ENCODE measurements at regions not wholly inside any gene's neighbourhood (a gene's known extent, or its start where the extent isn't known, plus 50 kb on each side); places are given as distances from the start of the nearest gene placed in this dataset.

DNA sequence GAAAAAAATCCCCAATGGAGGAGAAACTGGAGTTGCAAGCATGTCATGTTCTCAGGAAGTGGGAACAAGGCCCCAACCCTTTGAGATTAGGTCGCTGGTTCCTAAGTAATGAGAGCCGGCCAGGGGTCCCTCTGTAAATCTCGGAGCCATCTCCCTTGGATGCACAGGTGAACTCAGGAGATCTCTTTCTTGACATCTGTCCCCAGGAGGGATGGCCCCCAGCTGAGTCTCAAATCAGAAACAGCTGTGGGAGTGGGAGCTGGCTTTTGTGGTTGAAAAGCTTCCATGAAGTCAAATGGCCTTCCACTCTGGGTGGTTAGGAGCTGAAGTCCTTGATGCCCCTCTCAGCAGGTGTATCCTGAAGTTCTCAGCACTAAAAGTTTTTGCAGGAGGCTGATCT, 257.1 kb downstream of the BMP7 start:
- Histone ChIP-seq H3K27ac (ENCODE audit: low read depth, low read length) (no peak overlapping the region), H3K4me1 (ENCODE audit: control insufficient read depth, low read length) (peaks cover 7% of the 10 kb centered on the region)

DNA sequence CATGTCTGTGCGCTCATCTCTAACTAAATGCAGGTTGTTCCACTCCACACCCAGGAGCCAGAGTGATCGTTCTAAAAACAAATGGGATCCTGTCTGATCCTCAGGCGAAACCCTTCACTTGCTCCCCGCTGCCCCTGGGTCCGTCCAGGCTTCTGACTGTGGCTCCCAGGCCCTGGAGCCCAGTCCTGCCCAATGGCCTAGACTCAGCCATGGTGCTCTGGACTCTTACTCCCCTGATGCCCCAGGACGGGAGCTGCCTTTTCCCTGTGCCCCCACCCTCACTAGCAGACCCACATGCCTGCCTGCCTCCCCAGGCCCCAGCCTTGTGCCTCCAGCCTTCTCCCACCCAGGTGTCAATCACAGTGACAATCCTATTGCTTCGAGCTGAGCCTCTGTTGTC, 256.7 kb downstream of the BMP7 start:
- Histone ChIP-seq H3K4me2 (ENCODE audit: low read length) (no peak overlapping the region), H3K79me2 (ENCODE audit: control insufficient read depth, low read length) (no peaks in the 10 kb centered on the region), H3K4me1 (ENCODE audit: control insufficient read depth, low read length) (peaks cover 7% of the 10 kb centered on the region), H3K9me2 (replicated peaks; ENCODE audit: control insufficient read depth, low read length) (no peaks in the 10 kb centered on the region), H3K4me3 (ENCODE audit: low read length) (no peak overlapping the region), H3F3A (ENCODE audit: control insufficient read depth, insufficient read depth) (no peaks in the 10 kb centered on the region), H3K27me3 (ENCODE audit: control insufficient read depth, low read length) (peaks cover 47% of the 10 kb centered on the region), H3K36me3 (ENCODE audit: control insufficient read depth, low read length) (no peaks in the 10 kb centered on the region), H3K9me3 (ENCODE audit: control insufficient read depth, insufficient read depth, low read length) (no peaks in the 10 kb centered on the region), H4K20me1 (ENCODE audit: control insufficient read depth, insufficient read depth, low read depth, low read length) (no peaks in the 10 kb centered on the region), H3K27ac (ENCODE audit: low read depth, low read length) (no peak overlapping the region)
- no peak for TF ChIP-seq EZH2phosphoT487 (IDR thresholded peaks at IDR 0.05; ENCODE audit: borderline replicate concordance, low read length)

More for the DNA sequence above, 257.1 kb downstream of the BMP7 start:
- Histone ChIP-seq H3K79me2 (ENCODE audit: control insufficient read depth, low read length) (no peaks in the 10 kb centered on the region), H3K9me3 (ENCODE audit: control insufficient read depth, insufficient read depth, low read length) (no peaks in the 10 kb centered on the region), H3K4me2 (ENCODE audit: low read length) (no peak overlapping the region), H3K9me2 (replicated peaks; ENCODE audit: control insufficient read depth, low read length) (no peaks in the 10 kb centered on the region), H3K27me3 (ENCODE audit: control insufficient read depth, low read length) (peaks cover 48% of the 10 kb centered on the region), H3F3A (ENCODE audit: control insufficient read depth, insufficient read depth) (no peaks in the 10 kb centered on the region), H4K20me1 (ENCODE audit: control insufficient read depth, insufficient read depth, low read depth, low read length) (no peaks in the 10 kb centered on the region), H3K4me3 (ENCODE audit: low read length) (no peak overlapping the region), H3K36me3 (ENCODE audit: control insufficient read depth, low read length) (no peaks in the 10 kb centered on the region)
- no peak for TF ChIP-seq EZH2phosphoT487 (IDR thresholded peaks at IDR 0.05; ENCODE audit: borderline replicate concordance, low read length)
- TF ChIP-seq, protein P1, sequence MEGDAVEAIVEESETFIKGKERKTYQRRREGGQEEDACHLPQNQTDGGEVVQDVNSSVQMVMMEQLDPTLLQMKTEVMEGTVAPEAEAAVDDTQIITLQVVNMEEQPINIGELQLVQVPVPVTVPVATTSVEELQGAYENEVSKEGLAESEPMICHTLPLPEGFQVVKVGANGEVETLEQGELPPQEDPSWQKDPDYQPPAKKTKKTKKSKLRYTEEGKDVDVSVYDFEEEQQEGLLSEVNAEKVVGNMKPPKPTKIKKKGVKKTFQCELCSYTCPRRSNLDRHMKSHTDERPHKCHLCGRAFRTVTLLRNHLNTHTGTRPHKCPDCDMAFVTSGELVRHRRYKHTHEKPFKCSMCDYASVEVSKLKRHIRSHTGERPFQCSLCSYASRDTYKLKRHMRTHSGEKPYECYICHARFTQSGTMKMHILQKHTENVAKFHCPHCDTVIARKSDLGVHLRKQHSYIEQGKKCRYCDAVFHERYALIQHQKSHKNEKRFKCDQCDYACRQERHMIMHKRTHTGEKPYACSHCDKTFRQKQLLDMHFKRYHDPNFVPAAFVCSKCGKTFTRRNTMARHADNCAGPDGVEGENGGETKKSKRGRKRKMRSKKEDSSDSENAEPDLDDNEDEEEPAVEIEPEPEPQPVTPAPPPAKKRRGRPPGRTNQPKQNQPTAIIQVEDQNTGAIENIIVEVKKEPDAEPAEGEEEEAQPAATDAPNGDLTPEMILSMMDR (IDR thresholded peaks at IDR 0.05; ENCODE audit: low read depth, low read length, poor library complexity, severe bottlenecking) = no peak

DNA sequence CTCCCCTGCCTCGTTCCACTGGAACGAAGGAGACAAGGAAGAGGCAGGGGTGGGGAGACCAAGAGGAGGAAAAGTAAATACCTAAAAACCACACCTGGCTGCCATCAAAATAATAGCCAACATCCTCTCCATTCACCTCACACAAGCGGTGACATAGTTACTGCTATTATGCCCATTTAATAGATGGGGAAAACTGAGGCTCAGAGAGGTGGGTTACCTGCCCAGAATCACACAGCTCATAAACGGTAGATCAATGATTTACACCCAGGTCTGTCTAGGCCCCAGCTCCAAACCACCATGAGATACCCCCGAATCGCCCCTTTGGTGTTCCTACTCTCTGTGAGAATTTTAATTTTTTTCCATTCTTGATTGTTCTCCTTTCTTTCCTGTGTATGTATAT, 253.8 kb downstream of the BMP7 start:
- Histone ChIP-seq H3K9me2 (replicated peaks; ENCODE audit: control insufficient read depth, low read length) (no peaks in the 10 kb centered on the region), H3K4me1 (ENCODE audit: control insufficient read depth, low read length) (no peaks in the 10 kb centered on the region), H3K4me2 (ENCODE audit: low read length) (no peak overlapping the region), H4K20me1 (ENCODE audit: control insufficient read depth, insufficient read depth, low read depth, low read length) (no peaks in the 10 kb centered on the region), H3K27ac (ENCODE audit: low read depth, low read length) (no peak overlapping the region), H3K9me3 (ENCODE audit: control insufficient read depth, insufficient read depth, low read length) (no peaks in the 10 kb centered on the region), H3K27me3 (ENCODE audit: control insufficient read depth, low read length) (peaks cover 34% of the 10 kb centered on the region), H3K79me2 (ENCODE audit: control insufficient read depth, low read length) (no peaks in the 10 kb centered on the region), H3K4me3 (ENCODE audit: low read length) (no peak overlapping the region), H3K36me3 (ENCODE audit: control insufficient read depth, low read length) (no peaks in the 10 kb centered on the region), H3F3A (ENCODE audit: control insufficient read depth, insufficient read depth) (no peaks in the 10 kb centered on the region)
- TF ChIP-seq, protein P1 (IDR thresholded peaks at IDR 0.05; ENCODE audit: low read depth, low read length, poor library complexity, severe bottlenecking) = no peak
- TF ChIP-seq EZH2phosphoT487 (IDR thresholded peaks at IDR 0.05; ENCODE audit: borderline replicate concordance, low read length) = no peak

DNA sequence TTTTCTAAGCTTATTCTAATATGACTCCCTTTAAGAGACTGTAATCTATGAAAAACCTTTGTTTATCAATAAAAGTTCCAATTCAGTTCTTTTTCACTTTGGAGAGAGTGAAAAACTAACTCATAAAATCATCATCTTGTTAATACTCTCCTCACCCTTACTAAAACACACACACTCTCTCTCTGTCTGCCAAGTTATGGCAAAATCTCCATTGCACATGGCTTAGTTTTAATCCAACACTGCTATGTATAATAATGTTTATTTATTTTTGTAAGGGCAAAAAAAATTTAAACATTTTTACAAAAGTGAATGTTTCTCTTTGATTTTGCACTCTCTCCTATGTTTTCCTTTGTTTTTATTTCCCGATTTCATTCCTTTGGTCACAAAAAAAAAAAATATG, 253.2 kb downstream of the BMP7 start:
- Histone ChIP-seq H3K9me2 (replicated peaks; ENCODE audit: control insufficient read depth, low read length) (no peaks in the 10 kb centered on the region), H3K4me3 (ENCODE audit: low read length) (no peak overlapping the region), H3K36me3 (ENCODE audit: control insufficient read depth, low read length) (no peaks in the 10 kb centered on the region), H3K9me3 (ENCODE audit: control insufficient read depth, insufficient read depth, low read length) (no peaks in the 10 kb centered on the region), H3K4me1 (ENCODE audit: control insufficient read depth, low read length) (no peaks in the 10 kb centered on the region), H3F3A (ENCODE audit: control insufficient read depth, insufficient read depth) (no peaks in the 10 kb centered on the region), H3K27ac (ENCODE audit: low read depth, low read length) (no peak overlapping the region), H3K4me2 (ENCODE audit: low read length) (no peak overlapping the region), H3K27me3 (ENCODE audit: control insufficient read depth, low read length) (peaks cover 29% of the 10 kb centered on the region), H4K20me1 (ENCODE audit: control insufficient read depth, insufficient read depth, low read depth, low read length) (no peaks in the 10 kb centered on the region), H3K79me2 (ENCODE audit: control insufficient read depth, low read length) (no peaks in the 10 kb centered on the region)
- TF ChIP-seq, protein P1 (IDR thresholded peaks at IDR 0.05; ENCODE audit: low read depth, low read length, poor library complexity, severe bottlenecking) = no peak
- TF ChIP-seq EZH2phosphoT487 (IDR thresholded peaks at IDR 0.05; ENCODE audit: borderline replicate concordance, low read length) = no peak
